ENCODE measurements at regions not wholly inside any gene's neighbourhood (a gene's known extent, or its start where the extent isn't known, plus 50 kb on each side); places are given as distances from the start of the nearest gene placed in this dataset.

DNA sequence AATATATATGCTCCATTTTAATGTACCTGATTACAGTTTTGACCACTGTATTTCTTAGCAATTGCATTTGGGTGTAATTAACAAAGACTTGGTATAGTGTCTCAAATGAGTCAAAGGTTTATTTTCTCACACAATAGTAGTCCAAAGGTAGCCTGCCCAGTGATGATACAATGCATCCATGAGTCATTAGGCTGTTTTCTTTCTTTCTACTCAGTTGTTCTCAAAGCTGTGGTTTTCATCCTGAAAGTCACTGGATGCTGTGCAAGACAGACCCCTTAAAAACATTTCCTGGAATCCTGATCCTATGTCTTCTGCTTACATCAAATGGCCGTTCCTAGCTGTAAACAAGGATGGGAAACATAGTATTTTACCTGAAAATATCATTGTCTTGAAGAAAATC, 651.2 kb upstream of the MIR17HG start (continued):
- TF ChIP-seq EZH2phosphoT487 (IDR thresholded peaks at IDR 0.05; ENCODE audit: borderline replicate concordance), result no peak

DNA sequence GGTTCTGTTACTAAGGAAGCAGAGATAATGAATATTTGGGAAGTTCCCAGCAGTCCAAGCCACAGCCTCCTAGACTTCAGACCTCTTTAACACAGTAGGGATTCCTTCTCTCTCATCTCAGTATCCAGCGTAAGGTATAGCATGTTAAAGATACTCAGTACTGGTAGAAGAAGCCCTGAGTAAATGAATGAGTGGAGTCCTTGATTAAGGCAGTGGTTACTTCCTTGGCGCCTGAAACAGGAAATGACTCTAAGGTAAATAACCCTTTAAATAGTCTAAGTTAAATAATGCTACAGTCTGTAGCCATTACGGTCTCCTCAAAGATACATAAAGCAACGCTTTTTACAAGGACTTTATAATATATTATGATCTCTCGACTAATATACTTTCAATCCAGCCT, 650.8 kb upstream of the MIR17HG start:
- no peak for ATAC-seq
- ChIA-PET RAD21 (ENCODE audit: low non-redundant PET in 1 of 2, low total read pairs in 2 of 2, uncharacterized antibody in 2 of 2, unreplicated experiment in 2 of 2) (no interaction called here), POLR2A (no interaction called here), CTCF (no interaction called here)
- Histone ChIP-seq H3K27ac (ENCODE audit: low read depth, low read length) (no peak overlapping the region), H3K79me2 (ENCODE audit: insufficient read depth, low read length) (no peaks in the 10 kb centered on the region), H3K4me2 (ENCODE audit: low read length) (no peak overlapping the region), H3K36me3 (ENCODE audit: control insufficient read depth in 1 of 2, insufficient read depth in 2 of 2, low read length in 2 of 2) (no peaks in the 10 kb centered on the region), H3K4me1 (ENCODE audit: control insufficient read depth in 1 of 2, insufficient read depth in 2 of 2, low read length in 2 of 2) (no peaks in the 10 kb centered on the region), H2AFZ (ENCODE audit: low read depth, low read length, poor library complexity, severe bottlenecking) (no peak overlapping the region), H3K9ac (ENCODE audit: low read length) (no peak overlapping the region), H4K20me1 (ENCODE audit: insufficient read depth) (no peaks in the 10 kb centered on the region), H3K27me3 (ENCODE audit: insufficient read depth, low read length) (no peaks in the 10 kb centered on the region), H3K9me2 (ENCODE audit: insufficient read depth) (no peaks in the 10 kb centered on the region), H3K9me3 (ENCODE audit: control insufficient read depth in 1 of 2, insufficient read depth in 1 of 2, low read depth in 1 of 2, low read length in 2 of 2) (no peaks in the 10 kb centered on the region), H3K4me3 (replicated peaks in 1 of 2; ENCODE audit: low read depth in 1 of 2, low read length in 2 of 2) (no peak overlapping the region)
- no TSS peak for BruUV-seq (replicated peaks)
- TF ChIP-seq, protein P1, sequence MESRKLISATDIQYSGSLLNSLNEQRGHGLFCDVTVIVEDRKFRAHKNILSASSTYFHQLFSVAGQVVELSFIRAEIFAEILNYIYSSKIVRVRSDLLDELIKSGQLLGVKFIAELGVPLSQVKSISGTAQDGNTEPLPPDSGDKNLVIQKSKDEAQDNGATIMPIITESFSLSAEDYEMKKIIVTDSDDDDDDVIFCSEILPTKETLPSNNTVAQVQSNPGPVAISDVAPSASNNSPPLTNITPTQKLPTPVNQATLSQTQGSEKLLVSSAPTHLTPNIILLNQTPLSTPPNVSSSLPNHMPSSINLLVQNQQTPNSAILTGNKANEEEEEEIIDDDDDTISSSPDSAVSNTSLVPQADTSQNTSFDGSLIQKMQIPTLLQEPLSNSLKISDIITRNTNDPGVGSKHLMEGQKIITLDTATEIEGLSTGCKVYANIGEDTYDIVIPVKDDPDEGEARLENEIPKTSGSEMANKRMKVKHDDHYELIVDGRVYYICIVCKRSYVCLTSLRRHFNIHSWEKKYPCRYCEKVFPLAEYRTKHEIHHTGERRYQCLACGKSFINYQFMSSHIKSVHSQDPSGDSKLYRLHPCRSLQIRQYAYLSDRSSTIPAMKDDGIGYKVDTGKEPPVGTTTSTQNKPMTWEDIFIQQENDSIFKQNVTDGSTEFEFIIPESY (IDR thresholded peaks at IDR 0.05; ENCODE audit: extremely low read depth, insufficient replicate concordance, low read length), result no peak
- TF ChIP-seq EZH2 (IDR thresholded peaks at IDR 0.05) (no peak), ZNF274 (IDR thresholded peaks at IDR 0.05; ENCODE audit: low read depth, low read length) (no peak), SP1 (IDR thresholded peaks at IDR 0.05; ENCODE audit: low read depth) (no peak), SRF (IDR thresholded peaks at IDR 0.05; ENCODE audit: low read depth) (no peak), TCF7L2 (IDR thresholded peaks at IDR 0.05; ENCODE audit: borderline replicate concordance, extremely low read depth, insufficient read depth, insufficient read length) (no peak), CBX3 (IDR thresholded peaks at IDR 0.05; ENCODE audit: low read depth) (no peak), POLR2A (IDR thresholded peaks at IDR 0.05; ENCODE audit: borderline replicate concordance, extremely low read depth, insufficient read depth, insufficient read length) (no peak)
- intact Hi-C loops (cut with micrococcal nuclease), result no loop called here
- DNase-seq (ENCODE audit: low read depth, low spot score), result no peak

Data from HCT116 (cell line).